ENCODE measurements at regions not wholly inside any gene's neighbourhood (a gene's known extent, or its start where the extent isn't known, plus 50 kb on each side); places are given as distances from the start of the nearest gene placed in this dataset.

- SMC1A ChIA-PET (ENCODE audit: uncharacterized antibody, unreplicated experiment) = no interaction called here
These were observed 123.2 kb upstream of the FGF3 start for GRCh38 chr11:69942333-69942820.

GRCh38 chr11:69943066-69943465 is 123.8 kb upstream of the FGF3 start:
- Histone ChIP-seq H3K9ac (ENCODE audit: control insufficient read depth, insufficient read depth, low read length) (no peak overlapping the region), H3K27me3 (replicated peaks in 1 of 2; ENCODE audit: control insufficient read depth in 2 of 2, insufficient read depth in 2 of 2, low read length in 1 of 2) (no peaks in the 10 kb centered on the region; a peak in 2 of 4 replicates), H3K4me1 (ENCODE audit: control insufficient read depth, insufficient read depth, low read length) (no peaks in the 10 kb centered on the region), H3K4me2 (ENCODE audit: control insufficient read depth, insufficient read depth) (no peak overlapping the region), H2AFZ (ENCODE audit: control insufficient read depth, low read depth, low read length) (no peak overlapping the region), H3K79me2 (ENCODE audit: control insufficient read depth, insufficient read depth, low read length) (no peaks in the 10 kb centered on the region), H3K9me3 (replicated peaks; ENCODE audit: control insufficient read depth, insufficient read depth, low read length) (no peaks in the 10 kb centered on the region), H3K27ac (ENCODE audit: control insufficient read depth, insufficient read depth) (no peak overlapping the region), H3K4me3 (no peak overlapping the region), H3K36me3 (ENCODE audit: control insufficient read depth in 2 of 2, insufficient read depth in 2 of 2, low read length in 1 of 2) (no peaks in the 10 kb centered on the region), H4K20me1 (ENCODE audit: control insufficient read depth, insufficient read depth) (no peaks in the 10 kb centered on the region)
- WGBS (ENCODE audit: insufficient coverage, insufficient replicate concordance, low lambda C conversion rate, missing lambda C conversion rate) = 15% methylated on average over 6 of the region's 6 CpGs
- intact Hi-C loops (cut with micrococcal nuclease; ENCODE audit: unreplicated experiment) = no loop called here
- SMC1A ChIA-PET (ENCODE audit: uncharacterized antibody, unreplicated experiment) = no interaction called here
- FAIRE-seq = no peak
- no TSS peak for BruUV-seq (replicated peaks)
- DNase-seq (ENCODE audit: low read depth, low spot score) = no peak
- POLR2A ChIA-PET = no interaction called here
- TF ChIP-seq MLLT1 (IDR thresholded peaks at IDR 0.05) (no peak), CTCF (IDR thresholded peaks at IDR 0.05 in 2 of 3, conservative IDR thresholded peaks at IDR 0.05 in 1 of 3; ENCODE audit: control insufficient read depth in 2 of 3, extremely low read depth in 1 of 3, insufficient read depth in 1 of 3, low read depth in 3 of 3, low read length in 3 of 3) (peak in 2 of 3 experiments; percentile 6; a peak in 1 of 6 replicates)
- RAD21 ChIA-PET (ENCODE audit: unreplicated experiment) = no interaction called here
- no peak for ATAC-seq
- in situ Hi-C loops (cut with MboI) = no loop called here
- CTCF ChIA-PET = interaction anchor here (1.0 kb wide), 1 partner anchor 28 kb away, joined by 3 read pairs; no protein-coding TSS in a partner anchor

More at GRCh38 chr11:69942333-69942820, 123.2 kb upstream of the FGF3 start:
- H3K27me3 ChIP-seq (replicated peaks in 1 of 2; ENCODE audit: control insufficient read depth in 2 of 2, insufficient read depth in 2 of 2, low read length in 1 of 2) = no peaks in the 10 kb centered on the region; a peak in 2 of 4 replicates
- BruUV-seq (replicated peaks) = no TSS peak
- DNase-seq (ENCODE audit: low read depth, low spot score) (no peak), FAIRE-seq (no peak), ATAC-seq (no peak)
- no peak overlapping the region for H3K9ac ChIP-seq (ENCODE audit: control insufficient read depth, insufficient read depth, low read length)
- no peak overlapping the region for H2AFZ ChIP-seq (ENCODE audit: control insufficient read depth, low read depth, low read length)
- ChIA-PET CTCF (no interaction called here), POLR2A (no interaction called here), RAD21 (ENCODE audit: unreplicated experiment) (no interaction called here)
- intact Hi-C loops (cut with micrococcal nuclease; ENCODE audit: unreplicated experiment) (no loop called here), in situ Hi-C loops (cut with MboI) (no loop called here)
- TF ChIP-seq ZBED1 (IDR thresholded peaks at IDR 0.05; ENCODE audit: borderline replicate concordance) = no peak
- TF ChIP-seq IKZF2 (IDR thresholded peaks at IDR 0.05) = no peak
- H3K4me3 ChIP-seq = no peak overlapping the region
- no peaks in the 10 kb centered on the region for H3K9me3 ChIP-seq (replicated peaks; ENCODE audit: control insufficient read depth, insufficient read depth, low read length)
- no peaks in the 10 kb centered on the region for H4K20me1 ChIP-seq (ENCODE audit: control insufficient read depth, insufficient read depth)
- WGBS (ENCODE audit: insufficient coverage, insufficient replicate concordance, low lambda C conversion rate, missing lambda C conversion rate) = 32% methylated on average over 9 of the region's 9 CpGs
- no peaks in the 10 kb centered on the region for H3K4me1 ChIP-seq (ENCODE audit: control insufficient read depth, insufficient read depth, low read length)
- H3K79me2 ChIP-seq (ENCODE audit: control insufficient read depth, insufficient read depth, low read length) = no peaks in the 10 kb centered on the region
- no peak overlapping the region for H3K27ac ChIP-seq (ENCODE audit: control insufficient read depth, insufficient read depth)
- no peak overlapping the region for H3K4me2 ChIP-seq (ENCODE audit: control insufficient read depth, insufficient read depth)
- H3K36me3 ChIP-seq (ENCODE audit: control insufficient read depth in 2 of 2, insufficient read depth in 2 of 2, low read length in 1 of 2) = no peaks in the 10 kb centered on the region

Data from GM12878 (cell line).